ENCODE measurements at regions not wholly inside any gene's neighbourhood (a gene's known extent, or its start where the extent isn't known, plus 50 kb on each side); places are given as distances from the start of the nearest gene placed in this dataset.

DNA sequence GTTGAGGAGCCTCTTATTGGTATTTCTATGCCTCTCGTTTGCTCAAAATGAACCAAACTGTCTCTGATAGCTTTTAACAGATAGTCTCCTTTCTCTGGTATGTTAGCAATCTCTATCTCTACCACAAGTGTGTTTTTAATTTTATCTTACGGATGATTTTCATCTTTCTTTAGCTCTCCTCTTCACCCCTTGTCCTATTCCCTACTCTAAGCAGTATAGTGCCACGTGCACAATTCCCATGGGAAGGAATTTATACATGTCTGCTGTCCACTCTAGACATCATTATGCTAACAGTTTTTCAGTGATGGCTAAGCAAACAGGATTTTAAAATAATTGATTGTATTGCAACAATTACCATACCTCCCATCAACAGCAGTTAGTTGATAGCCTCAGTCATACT, 177.3 kb downstream of the CYB561 start:
- no peaks in the 10 kb centered on the region for H3K9me3 ChIP-seq
- TF ChIP-seq POLR2AphosphoS5 (IDR thresholded peaks at IDR 0.05) (no peak), POLR2A (IDR thresholded peaks at IDR 0.05) (no peak), EP300 (IDR thresholded peaks at IDR 0.05) (no peak)
- TF ChIP-seq, protein P1, sequence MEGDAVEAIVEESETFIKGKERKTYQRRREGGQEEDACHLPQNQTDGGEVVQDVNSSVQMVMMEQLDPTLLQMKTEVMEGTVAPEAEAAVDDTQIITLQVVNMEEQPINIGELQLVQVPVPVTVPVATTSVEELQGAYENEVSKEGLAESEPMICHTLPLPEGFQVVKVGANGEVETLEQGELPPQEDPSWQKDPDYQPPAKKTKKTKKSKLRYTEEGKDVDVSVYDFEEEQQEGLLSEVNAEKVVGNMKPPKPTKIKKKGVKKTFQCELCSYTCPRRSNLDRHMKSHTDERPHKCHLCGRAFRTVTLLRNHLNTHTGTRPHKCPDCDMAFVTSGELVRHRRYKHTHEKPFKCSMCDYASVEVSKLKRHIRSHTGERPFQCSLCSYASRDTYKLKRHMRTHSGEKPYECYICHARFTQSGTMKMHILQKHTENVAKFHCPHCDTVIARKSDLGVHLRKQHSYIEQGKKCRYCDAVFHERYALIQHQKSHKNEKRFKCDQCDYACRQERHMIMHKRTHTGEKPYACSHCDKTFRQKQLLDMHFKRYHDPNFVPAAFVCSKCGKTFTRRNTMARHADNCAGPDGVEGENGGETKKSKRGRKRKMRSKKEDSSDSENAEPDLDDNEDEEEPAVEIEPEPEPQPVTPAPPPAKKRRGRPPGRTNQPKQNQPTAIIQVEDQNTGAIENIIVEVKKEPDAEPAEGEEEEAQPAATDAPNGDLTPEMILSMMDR (IDR thresholded peaks at IDR 0.05): no peak
- H3K27ac ChIP-seq: no peak overlapping the region
- no peak overlapping the region for H3K4me3 ChIP-seq
- H3K4me1 ChIP-seq: peaks cover 0 to 3% (median 0%) of the 10 kb centered on the region in 4 donors
- WGBS, 2 donors: 86 to 93% methylated on average over 3 of the region's 3 CpGs
- ATAC-seq (ENCODE audit: low FRiP score in 2 of 2): no peak
- H3K36me3 ChIP-seq: no peaks in the 10 kb centered on the region
- no peak for DNase-seq
- no peaks in the 10 kb centered on the region for H3K27me3 ChIP-seq

DNA sequence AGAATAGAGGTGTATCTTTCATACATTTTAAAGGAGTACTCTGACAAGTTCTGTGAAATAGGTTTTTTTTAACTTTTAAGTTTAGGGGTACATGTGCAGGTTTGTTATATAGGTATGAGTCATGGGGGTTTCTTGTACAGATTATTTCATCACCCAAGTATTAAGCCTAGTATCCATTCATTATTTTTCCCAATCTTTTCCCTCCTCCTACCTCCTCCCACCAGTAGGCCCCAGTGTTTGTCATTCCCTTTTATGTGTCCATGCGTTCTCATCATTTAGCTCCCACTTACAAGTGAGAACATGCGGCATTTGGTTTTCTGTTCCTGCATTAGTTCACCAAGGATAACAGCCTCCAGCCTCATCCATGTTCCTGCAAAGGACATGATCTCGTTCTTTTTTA, 175.5 kb downstream of the CYB561 start:
- peaks cover 0 to 7% (median 0%) of the 10 kb centered on the region in 4 donors for H3K4me1 ChIP-seq
- no peak for DNase-seq
- TF ChIP-seq POLR2A (IDR thresholded peaks at IDR 0.05) (no peak), POLR2AphosphoS5 (IDR thresholded peaks at IDR 0.05) (no peak), EP300 (IDR thresholded peaks at IDR 0.05) (no peak)
- TF ChIP-seq, protein P1 (IDR thresholded peaks at IDR 0.05): no peak
- 92 to 95% methylated on average over 3 of the region's 3 CpGs for WGBS, 2 donors
- ATAC-seq (ENCODE audit: low FRiP score in 2 of 2): no peak
- no peaks in the 10 kb centered on the region for H3K36me3 ChIP-seq
- no peak overlapping the region for H3K4me3 ChIP-seq
- no peaks in the 10 kb centered on the region for H3K9me3 ChIP-seq
- no peaks in the 10 kb centered on the region for H3K27me3 ChIP-seq
- no peak overlapping the region for H3K27ac ChIP-seq

DNA sequence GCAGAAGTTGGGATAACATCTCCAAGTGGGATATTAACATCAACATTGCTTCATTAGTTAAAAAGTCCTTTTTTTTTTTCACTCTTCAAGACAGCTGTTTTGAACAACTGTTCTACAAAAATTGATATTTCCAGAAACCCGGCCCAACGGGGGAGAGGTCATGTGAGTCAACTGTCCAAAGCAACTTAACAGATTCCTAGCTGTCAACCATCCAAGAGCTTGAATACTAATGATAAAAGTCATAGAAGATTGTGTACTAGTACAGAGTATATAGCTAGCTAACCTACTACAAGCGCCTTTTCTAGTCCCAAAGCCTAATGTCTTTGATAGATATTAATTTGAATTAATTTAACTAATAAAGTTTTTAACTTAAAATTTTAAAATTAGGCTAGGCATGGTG, 172.0 kb downstream of the CYB561 start:
- TF ChIP-seq, protein P1 (IDR thresholded peaks at IDR 0.05): no peak
- TF ChIP-seq EP300 (IDR thresholded peaks at IDR 0.05) (no peak), POLR2A (IDR thresholded peaks at IDR 0.05) (no peak), POLR2AphosphoS5 (IDR thresholded peaks at IDR 0.05) (no peak)
- no peaks in the 10 kb centered on the region for H3K9me3 ChIP-seq
- no peaks in the 10 kb centered on the region for H3K27me3 ChIP-seq
- H3K4me3 ChIP-seq: no peak overlapping the region
- no peak overlapping the region for H3K27ac ChIP-seq
- ATAC-seq (ENCODE audit: low FRiP score in 2 of 2) (peak in 1 of 2 donors; percentile 68), DNase-seq (no peak)
- H3K4me1 ChIP-seq: peaks cover 0 to 12% (median 0%) of the 10 kb centered on the region in 4 donors
- no peaks in the 10 kb centered on the region for H3K36me3 ChIP-seq
- WGBS, 2 donors: 76 to 82% methylated on average over 3 of the region's 3 CpGs

DNA sequence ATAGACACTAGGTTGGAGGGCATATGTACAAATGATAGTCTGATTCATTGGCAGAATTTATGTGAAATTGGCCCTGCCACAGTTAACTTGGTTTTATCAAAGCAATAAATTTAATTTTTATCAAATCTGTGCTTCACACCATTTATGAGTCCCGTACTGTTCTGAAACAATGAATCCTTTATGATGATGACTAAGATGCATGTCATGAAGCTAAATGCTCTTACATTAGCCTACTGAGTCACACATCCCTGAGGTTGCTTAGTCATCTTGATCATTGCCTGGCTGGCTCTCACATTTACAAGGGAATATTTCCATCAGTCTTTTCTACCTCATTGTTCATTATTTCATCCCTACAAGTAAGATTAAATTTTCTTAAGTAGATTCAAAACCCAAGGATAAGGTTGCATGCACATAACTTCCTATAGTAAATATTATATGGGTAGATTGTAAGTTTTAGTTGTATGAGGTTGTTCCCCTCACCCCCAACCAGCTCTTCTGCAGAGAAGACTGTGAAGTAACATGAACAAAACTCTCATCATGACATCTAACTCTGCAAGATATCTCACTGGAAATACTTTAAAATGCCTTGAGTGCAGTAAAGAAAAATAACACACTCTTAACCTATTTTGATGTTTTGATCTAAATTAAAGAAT, 170.7 kb downstream of the CYB561 start:
- Histone ChIP-seq H3K36me3 (no peaks in the 10 kb centered on the region), H3K4me1 (peaks cover 0 to 12% (median 0%) of the 10 kb centered on the region in 4 donors), H3K4me3 (no peak overlapping the region), H3K27me3 (no peaks in the 10 kb centered on the region), H3K9me3 (no peaks in the 10 kb centered on the region), H3K27ac (no peak overlapping the region)
- TF ChIP-seq POLR2A (IDR thresholded peaks at IDR 0.05) (no peak), POLR2AphosphoS5 (IDR thresholded peaks at IDR 0.05) (peak in 1 of 2 donors; percentile 32)
- no peak for DNase-seq
- ATAC-seq (ENCODE audit: low FRiP score in 2 of 2): peak in 1 of 2 donors; percentile 90
- 65 to 76% methylated on average over 1 of the region's 1 CpG for WGBS, 2 donors

DNA sequence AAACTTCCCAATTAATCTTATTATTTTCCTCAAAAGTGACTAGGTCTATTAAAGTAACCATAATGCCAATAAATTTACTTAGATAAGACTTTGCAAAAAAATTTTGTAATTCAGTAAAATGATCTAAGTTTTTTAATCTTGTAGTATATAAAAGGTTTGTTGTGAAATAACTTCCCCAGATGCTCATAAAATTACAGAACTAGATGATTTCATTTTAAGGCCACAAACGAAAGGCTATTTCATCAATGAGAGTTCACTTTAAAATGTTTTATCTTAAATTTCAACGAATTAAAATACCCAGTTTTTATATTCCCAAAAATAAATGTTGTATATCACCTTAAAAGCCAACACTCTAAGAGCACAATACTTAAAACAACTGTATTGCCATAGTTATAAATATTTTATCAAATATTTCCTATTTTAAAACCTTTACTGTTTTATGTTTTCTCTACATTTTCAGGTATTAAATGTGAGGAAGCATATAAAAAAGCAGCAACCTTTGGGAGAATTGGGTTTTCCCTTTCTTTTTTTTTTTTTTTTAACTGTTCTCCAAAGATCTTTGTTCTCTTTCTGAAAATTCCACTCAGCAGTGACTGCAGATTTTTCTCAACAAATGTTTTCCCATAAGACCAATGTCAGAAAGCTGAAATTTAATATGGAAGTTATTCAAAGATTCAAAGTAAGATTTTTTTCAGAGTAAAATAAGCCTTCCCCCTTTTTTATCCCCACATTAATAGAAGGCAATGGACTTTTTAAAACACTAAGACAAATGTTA, 169.9 kb downstream of the CYB561 start:
- H3K27me3 ChIP-seq: no peaks in the 10 kb centered on the region
- TF ChIP-seq POLR2AphosphoS5 (IDR thresholded peaks at IDR 0.05) (no peak), EP300 (IDR thresholded peaks at IDR 0.05) (no peak), POLR2A (IDR thresholded peaks at IDR 0.05) (no peak)
- TF ChIP-seq, protein P1 (IDR thresholded peaks at IDR 0.05): no peak
- no peak overlapping the region for H3K27ac ChIP-seq
- H3K4me3 ChIP-seq: no peak overlapping the region
- no peaks in the 10 kb centered on the region for H3K9me3 ChIP-seq
- no peaks in the 10 kb centered on the region for H3K36me3 ChIP-seq
- ATAC-seq (ENCODE audit: low FRiP score in 2 of 2): peak in 1 of 2 donors; percentile 51
- no peak for DNase-seq
- 66 to 73% methylated on average over 2 of the region's 2 CpGs for WGBS, 2 donors
- peaks cover 0 to 12% (median 0%) of the 10 kb centered on the region in 4 donors for H3K4me1 ChIP-seq
